MCF 10A (cell line): ENCODE measurements at regions not wholly inside any gene's neighbourhood (a gene's known extent, or its start where the extent isn't known, plus 50 kb on each side); places are given as distances from the start of the nearest gene placed in this dataset.

ENCODE experiments used
- BruUV-seq: library from RNA; stranded (reverse); fragments of 400-500 nt; replicated peaks from 2 replicates; lab custom pipeline; 2021; lab: Mats Ljungman, UMichigan
- CTCF ChIA-PET: fragments of 300-600 bp; sonication (Branson Sonifier 250); formaldehyde crosslinking; extraction: SDS; loops from one replicate; lab custom pipeline; 2021; ENCODE audit warnings: antibody characterized with exemption, inconsistent platforms; lab: Yijun Ruan, JAX
- POLR2A ChIA-PET: fragments of 300-600, 350-650 bp; sonication (Branson Sonifier 250); formaldehyde crosslinking; extraction: SDS; loops from one replicate; lab custom pipeline; 2020; ENCODE audit warnings: antibody characterized with exemption, inconsistent platforms; lab: Yijun Ruan, JAX
- DNase-seq: peaks from one replicate; pipeline ENCODE4 v3.0.0-alpha.2; 2018; ENCODE audit not compliant: unreplicated experiment
- H3K27ac Mint-ChIP-seq: one replicate; pipeline ENCODE4 v1.8.0; 2022; ENCODE audit warnings: mild to moderate bottlenecking, low read depth, mixed read lengths; ENCODE audit not compliant: unreplicated experiment
- H3K27me3 Mint-ChIP-seq: one replicate; pipeline ENCODE4 v1.8.0; 2022; ENCODE audit warnings: mixed read lengths; ENCODE audit not compliant: insufficient read depth, unreplicated experiment
- H3K36me3 Mint-ChIP-seq: one replicate; pipeline ENCODE4 v1.8.0; 2022; ENCODE audit warnings: mild to moderate bottlenecking, moderate library complexity, mixed read lengths; ENCODE audit not compliant: insufficient read depth, unreplicated experiment
- H3K4me1 Mint-ChIP-seq: one replicate; pipeline ENCODE4 v1.8.0; 2022; ENCODE audit warnings: mixed read lengths; ENCODE audit not compliant: insufficient read depth, unreplicated experiment
- H3K4me3 Mint-ChIP-seq: one replicate; pipeline ENCODE4 v1.8.0; 2022; ENCODE audit warnings: mild to moderate bottlenecking, moderate library complexity, mixed read lengths; ENCODE audit not compliant: unreplicated experiment
- H3K9me3 Mint-ChIP-seq: one replicate; pipeline ENCODE4 v1.8.0; 2022; ENCODE audit warnings: mixed read lengths; ENCODE audit not compliant: unreplicated experiment
- intact Hi-C: fragments of 100-400 bp; cut with micrococcal nuclease; formaldehyde crosslinking; loops from 2 replicates; pipeline ENCODE4 v1.14.1; 2022
- TF ChIP-seq, protein P1 (sequence below): fragments of 200-600 bp; IDR thresholded peaks from one replicate; pipeline ENCODE4 v1.8.0; 2022; ENCODE audit warnings: antibody characterized with exemption, mild to moderate bottlenecking; ENCODE audit not compliant: unreplicated experiment

DNA sequence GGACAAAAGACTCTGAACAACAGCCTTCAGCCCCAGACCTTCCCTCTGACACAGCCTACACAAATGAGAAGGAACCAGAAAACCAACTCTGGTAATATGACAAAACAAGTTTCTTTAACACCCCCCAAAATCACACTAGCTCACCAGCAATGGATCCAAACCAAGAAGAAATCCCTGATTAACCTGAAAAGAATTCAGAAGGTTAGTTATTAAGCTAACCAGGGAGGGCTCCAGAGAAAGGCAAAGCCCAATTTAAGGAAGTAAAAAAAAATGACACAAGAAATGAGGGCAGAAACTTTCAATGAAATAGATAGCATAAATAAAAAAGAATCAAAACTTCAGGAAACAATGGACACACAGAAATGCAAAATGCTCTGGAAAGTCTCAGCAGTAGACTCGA is 224.0 kb downstream of the TRIML1 start:
- TF ChIP-seq, protein P1, sequence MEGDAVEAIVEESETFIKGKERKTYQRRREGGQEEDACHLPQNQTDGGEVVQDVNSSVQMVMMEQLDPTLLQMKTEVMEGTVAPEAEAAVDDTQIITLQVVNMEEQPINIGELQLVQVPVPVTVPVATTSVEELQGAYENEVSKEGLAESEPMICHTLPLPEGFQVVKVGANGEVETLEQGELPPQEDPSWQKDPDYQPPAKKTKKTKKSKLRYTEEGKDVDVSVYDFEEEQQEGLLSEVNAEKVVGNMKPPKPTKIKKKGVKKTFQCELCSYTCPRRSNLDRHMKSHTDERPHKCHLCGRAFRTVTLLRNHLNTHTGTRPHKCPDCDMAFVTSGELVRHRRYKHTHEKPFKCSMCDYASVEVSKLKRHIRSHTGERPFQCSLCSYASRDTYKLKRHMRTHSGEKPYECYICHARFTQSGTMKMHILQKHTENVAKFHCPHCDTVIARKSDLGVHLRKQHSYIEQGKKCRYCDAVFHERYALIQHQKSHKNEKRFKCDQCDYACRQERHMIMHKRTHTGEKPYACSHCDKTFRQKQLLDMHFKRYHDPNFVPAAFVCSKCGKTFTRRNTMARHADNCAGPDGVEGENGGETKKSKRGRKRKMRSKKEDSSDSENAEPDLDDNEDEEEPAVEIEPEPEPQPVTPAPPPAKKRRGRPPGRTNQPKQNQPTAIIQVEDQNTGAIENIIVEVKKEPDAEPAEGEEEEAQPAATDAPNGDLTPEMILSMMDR, result no peak
- intact Hi-C loops, result no loop called here
- no peak overlapping the region for H3K4me3 Mint-ChIP-seq
- ChIA-PET CTCF (no interaction called here), POLR2A (interaction anchor here (0.7 kb wide), 1 partner anchor 73 kb away, joined by 3 read pairs; no protein-coding TSS in a partner anchor)
- H3K27me3 Mint-ChIP-seq, result no peaks in the 10 kb centered on the region
- H3K4me1 Mint-ChIP-seq, result no peaks in the 10 kb centered on the region
- no TSS peak for BruUV-seq
- DNase-seq, result no peak
- H3K36me3 Mint-ChIP-seq, result no peaks in the 10 kb centered on the region
- no peak overlapping the region for H3K27ac Mint-ChIP-seq
- no peaks in the 10 kb centered on the region for H3K9me3 Mint-ChIP-seq

DNA sequence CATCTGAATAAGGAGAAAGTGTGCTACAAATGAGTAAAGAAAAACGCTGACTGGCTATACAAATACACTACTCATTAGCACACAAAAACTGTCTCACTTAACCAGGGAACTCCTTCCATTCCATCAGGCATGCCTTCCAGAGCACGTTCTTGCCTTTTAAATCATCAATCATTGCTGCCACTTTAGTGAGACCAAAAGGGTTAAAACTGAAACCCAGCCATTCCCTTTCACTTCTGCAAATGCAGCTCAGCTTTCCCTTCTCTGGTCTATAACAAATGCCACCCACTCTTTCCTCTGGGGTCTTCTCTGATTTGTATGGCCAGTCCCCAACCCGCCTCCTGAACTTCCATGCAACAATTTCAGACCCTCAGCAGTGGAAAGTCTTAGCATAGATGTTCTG is 231.5 kb downstream of the TRIML1 start:
- Mint-ChIP-seq H3K4me1 (peaks cover 5% of the 10 kb centered on the region), H3K36me3 (no peaks in the 10 kb centered on the region), H3K27me3 (no peaks in the 10 kb centered on the region), H3K9me3 (no peaks in the 10 kb centered on the region), H3K27ac (no peak overlapping the region), H3K4me3 (no peak overlapping the region)
- ChIA-PET CTCF (interaction anchor here (0.6 to 0.7 kb wide), 2 partner anchors 193 to 1121 kb away, joined by 3 to 4 read pairs; no protein-coding TSS in a partner anchor), POLR2A (interaction anchor here (0.6 kb wide), 1 partner anchor 18 kb away, joined by 4 read pairs; no protein-coding TSS in a partner anchor)
- TF ChIP-seq, protein P1, result no peak
- intact Hi-C loops, result loop anchor here (10.0 kb wide), 1 partner anchor 1424 kb away; no protein-coding TSS in a partner anchor
- no peak for DNase-seq
- no TSS peak for BruUV-seq

DNA sequence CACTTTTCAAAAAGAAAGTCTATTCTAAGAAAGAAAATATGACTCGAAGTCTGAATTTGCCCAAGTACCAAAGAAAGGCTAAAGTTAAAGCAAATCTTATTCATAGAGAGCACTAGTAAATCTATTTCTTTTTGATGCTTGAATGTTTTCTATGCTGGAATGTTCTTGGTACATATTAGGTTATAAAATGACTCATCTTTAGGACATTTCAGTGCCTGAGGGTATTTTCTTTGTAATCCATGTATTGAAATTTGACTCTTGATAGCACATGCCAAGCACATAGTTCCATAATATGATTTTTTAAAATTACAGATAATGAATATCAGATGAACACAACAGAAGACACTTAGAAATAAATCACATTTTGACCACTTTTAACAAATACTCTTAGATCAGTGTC is 232.8 kb downstream of the TRIML1 start:
- no peaks in the 10 kb centered on the region for H3K36me3 Mint-ChIP-seq
- TF ChIP-seq, protein P1, result no peak
- intact Hi-C loops, result loop anchor here (1.0 to 10.0 kb wide), 3 partner anchors 190 to 1423 kb away; partner anchors contain the start of gene ZFP42
- H3K27me3 Mint-ChIP-seq, result no peaks in the 10 kb centered on the region
- BruUV-seq, result no TSS peak
- no peak overlapping the region for H3K4me3 Mint-ChIP-seq
- H3K4me1 Mint-ChIP-seq, result peaks cover 5% of the 10 kb centered on the region
- ChIA-PET POLR2A (no interaction called here), CTCF (interaction anchor here (0.7 to 1.0 kb wide), 2 partner anchors 730 to 1646 kb away, joined by 3 read pairs; no protein-coding TSS in a partner anchor)
- peak overlapping the region; percentile 68 for H3K27ac Mint-ChIP-seq
- peak; percentile 73 for DNase-seq
- peaks cover 8% of the 10 kb centered on the region for H3K9me3 Mint-ChIP-seq

DNA sequence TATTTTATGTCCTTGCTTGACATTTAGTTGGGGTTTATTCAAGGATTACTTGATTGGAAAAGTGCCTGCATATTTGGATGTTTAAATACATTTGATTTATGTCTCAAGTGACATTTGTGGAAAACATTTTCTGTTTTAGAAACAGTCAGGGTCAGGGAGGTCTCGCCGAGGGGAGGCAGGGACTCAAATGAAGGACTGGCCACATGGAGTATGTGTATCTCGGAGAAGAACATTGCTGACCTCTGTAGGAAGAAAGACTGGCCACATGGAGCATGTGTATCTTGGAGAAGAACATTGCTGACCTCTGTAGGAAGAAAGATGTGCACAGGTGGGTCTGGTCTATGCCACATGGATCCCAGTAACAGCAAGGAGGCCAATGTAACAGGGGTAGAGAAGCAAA is 233.6 kb downstream of the TRIML1 start:
- no peaks in the 10 kb centered on the region for H3K36me3 Mint-ChIP-seq
- DNase-seq, result peak; percentile 59
- peaks cover 8% of the 10 kb centered on the region for H3K9me3 Mint-ChIP-seq
- TF ChIP-seq, protein P1, result peak; percentile 53
- no TSS peak for BruUV-seq
- CTCF ChIA-PET, result interaction anchor here (1.0 kb wide), 1 partner anchor 1647 kb away, joined by 3 read pairs; no protein-coding TSS in a partner anchor
- no peaks in the 10 kb centered on the region for H3K27me3 Mint-ChIP-seq
- H3K4me1 Mint-ChIP-seq, result peaks cover 5% of the 10 kb centered on the region
- peak overlapping the region; percentile 68 for H3K27ac Mint-ChIP-seq
- no peak overlapping the region for H3K4me3 Mint-ChIP-seq
- intact Hi-C loops, result loop anchor here (1.0 to 10.0 kb wide), 4 partner anchors 191 to 1422 kb away; partner anchors contain the start of gene ZFP42
- POLR2A ChIA-PET, result no interaction called here
